ENCODE measurements at regions not wholly inside any gene's neighbourhood (a gene's known extent, or its start where the extent isn't known, plus 50 kb on each side); places are given as distances from the start of the nearest gene placed in this dataset.

GRCh38 chr4:20416800-20417199 lies 165.1 kb downstream of the SLIT2 start:
- TF ChIP-seq CTCF (IDR thresholded peaks at IDR 0.05) (no peak), POLR2A (IDR thresholded peaks at IDR 0.05) (no peak)
